Chondrocyte (in vitro differentiated cells): ENCODE measurements at regions not wholly inside any gene's neighbourhood (a gene's known extent, or its start where the extent isn't known, plus 50 kb on each side); places are given as distances from the start of the nearest gene placed in this dataset.

ENCODE experiments used
- DNase-seq: peaks from one replicate; pipeline ENCODE4 v3.0.0; 2021; ENCODE audit warnings: mixed read lengths, low spot score
- H3K27ac Mint-ChIP-seq: one replicate; pipeline ENCODE4 v1.8.0; 2021; ENCODE audit warnings: mild to moderate bottlenecking, moderate library complexity, mixed read lengths; ENCODE audit not compliant: unreplicated experiment
- H3K27me3 Mint-ChIP-seq: 2 replicates; pipeline ENCODE4 v1.8.0; 2021; ENCODE audit warnings: low read depth, mixed read lengths
- H3K36me3 Mint-ChIP-seq: 2 replicates; pipeline ENCODE4 v1.8.0; 2021; ENCODE audit warnings: low read depth, mixed read lengths
- H3K4me1 Mint-ChIP-seq: 2 replicates; pipeline ENCODE4 v1.8.0; 2021; ENCODE audit warnings: low read depth, mild to moderate bottlenecking, mixed read lengths
- H3K4me3 Mint-ChIP-seq: one replicate; pipeline ENCODE4 v1.8.0; 2021; ENCODE audit warnings: mild to moderate bottlenecking, moderate library complexity, mixed read lengths; ENCODE audit not compliant: unreplicated experiment
- H3K9me3 Mint-ChIP-seq: 2 replicates; pipeline ENCODE4 v1.8.0; 2021; ENCODE audit warnings: low read depth, mixed read lengths
- CTCF ChIP-seq: fragments of 200-600 bp; sonication (generic); IDR thresholded peaks from 2 replicates; pipeline ENCODE4 v1.5.0; 2021; ENCODE audit warnings: antibody characterized with exemption, mild to moderate bottlenecking, moderate library complexity

- H3K36me3 Mint-ChIP-seq, result no peaks in the 10 kb centered on the region
- peaks cover 7% of the 10 kb centered on the region for H3K4me1 Mint-ChIP-seq
- no peaks in the 10 kb centered on the region for H3K27me3 Mint-ChIP-seq
- no peak for DNase-seq
- no peaks in the 10 kb centered on the region for H3K9me3 Mint-ChIP-seq
- no peak overlapping the region for H3K4me3 Mint-ChIP-seq
- no peak overlapping the region for H3K27ac Mint-ChIP-seq
- TF ChIP-seq CTCF, result no peak
These were observed 247.0 kb upstream of the THBS1 start for GRCh38 chr15:39333896-39334295.

- no peak overlapping the region for H3K27ac Mint-ChIP-seq
- no peak for DNase-seq
- peaks cover 7% of the 10 kb centered on the region for H3K4me1 Mint-ChIP-seq
- TF ChIP-seq CTCF, result peak; percentile 13
- no peaks in the 10 kb centered on the region for H3K27me3 Mint-ChIP-seq
- peaks cover 2% of the 10 kb centered on the region for H3K9me3 Mint-ChIP-seq
- no peaks in the 10 kb centered on the region for H3K36me3 Mint-ChIP-seq
- no peak overlapping the region for H3K4me3 Mint-ChIP-seq
These were observed 244.0 kb upstream of the THBS1 start for GRCh38 chr15:39336926-39337325.

GRCh38 chr15:39338251-39338650 lies 242.6 kb upstream of the THBS1 start:
- H3K36me3 Mint-ChIP-seq, result peaks cover 3% of the 10 kb centered on the region
- H3K27ac Mint-ChIP-seq, result no peak overlapping the region
- H3K9me3 Mint-ChIP-seq, result peaks cover 12% of the 10 kb centered on the region
- no peak for TF ChIP-seq CTCF
- no peak overlapping the region for H3K4me3 Mint-ChIP-seq
- no peaks in the 10 kb centered on the region for H3K27me3 Mint-ChIP-seq
- peaks cover 7% of the 10 kb centered on the region for H3K4me1 Mint-ChIP-seq
- DNase-seq, result no peak

- no peak for TF ChIP-seq CTCF
- peaks cover 13% of the 10 kb centered on the region for H3K9me3 Mint-ChIP-seq
- DNase-seq, result no peak
- no peak overlapping the region for H3K4me3 Mint-ChIP-seq
- H3K27me3 Mint-ChIP-seq, result no peaks in the 10 kb centered on the region
- H3K36me3 Mint-ChIP-seq, result peaks cover 4% of the 10 kb centered on the region
- no peaks in the 10 kb centered on the region for H3K4me1 Mint-ChIP-seq
- no peak overlapping the region for H3K27ac Mint-ChIP-seq
These were observed 239.8 kb upstream of the THBS1 start for GRCh38 chr15:39340903-39341645.

- Mint-ChIP-seq H3K9me3 (peaks cover 13% of the 10 kb centered on the region), H3K27me3 (no peaks in the 10 kb centered on the region), H3K4me1 (no peaks in the 10 kb centered on the region), H3K36me3 (peaks cover 4% of the 10 kb centered on the region), H3K4me3 (no peak overlapping the region), H3K27ac (no peak overlapping the region)
- no peak for DNase-seq
- TF ChIP-seq CTCF, result no peak
These were observed 236.2 kb upstream of the THBS1 start for GRCh38 chr15:39344662-39345141.
